GM12878 (cell line): ENCODE measurements at regions not wholly inside any gene's neighbourhood (a gene's known extent, or its start where the extent isn't known, plus 50 kb on each side); places are given as distances from the start of the nearest gene placed in this dataset.

Source experiments
- BACH1 ChIP-seq: fragments of 450-650 bp; IDR thresholded peaks from 2 replicates; pipeline ENCODE4 v1.6.1; 2017; ENCODE audit warnings: mild to moderate bottlenecking, borderline replicate concordance
- CEBPB ChIP-seq, 2 experiments: fragments of 150-350 bp in 1 of 2; IDR thresholded peaks; 2 replicates each; pipeline ENCODE4 v1.6.1; 2012 to 2014; ENCODE audit warnings: low read depth in 2 of 2, low read length in 2 of 2, borderline replicate concordance in 1 of 2, inconsistent platforms in 1 of 2
- E2F4 ChIP-seq: IDR thresholded peaks from 2 replicates; pipeline ENCODE4 v1.6.1; 2012; ENCODE audit warnings: low read depth, low read length, improper control_type of control experiment
- FOS ChIP-seq: IDR thresholded peaks from 3 replicates; pipeline ENCODE4 v1.6.1; 2011; ENCODE audit warnings: borderline replicate concordance; ENCODE audit not compliant: insufficient read length; ENCODE audit errors: extremely low read depth
- KLF5 ChIP-seq: fragments of 450-650 bp; IDR thresholded peaks from 2 replicates; pipeline ENCODE4 v1.6.1; 2014; ENCODE audit warnings: mild to moderate bottlenecking; ENCODE audit not compliant: partially characterized antibody
- MEF2A ChIP-seq: IDR thresholded peaks from 2 replicates; pipeline ENCODE4 v1.6.1; 2011; ENCODE audit warnings: low read depth, mild to moderate bottlenecking, low read length, moderate library complexity; ENCODE audit not compliant: insufficient read depth
- MLLT1 ChIP-seq: fragments of 450-650 bp; IDR thresholded peaks from 2 replicates; pipeline ENCODE4 v1.6.1; 2016; ENCODE audit warnings: mild to moderate bottlenecking
- MTA2 ChIP-seq: fragments of 450-650 bp; IDR thresholded peaks from 2 replicates; pipeline ENCODE4 v1.6.1; 2016; ENCODE audit warnings: low read depth, mild to moderate bottlenecking, moderate library complexity
- MXI1 ChIP-seq: fragments of 150-350 bp; IDR thresholded peaks from 2 replicates; pipeline ENCODE4 v1.6.1; 2011; ENCODE audit warnings: low read depth, mild to moderate bottlenecking, inconsistent platforms, low read length, improper control_type of control experiment
- NR2C2 ChIP-seq: IDR thresholded peaks from 2 replicates; pipeline ENCODE4 v1.6.1; 2011; ENCODE audit warnings: borderline replicate concordance, low read depth; ENCODE audit not compliant: control insufficient read depth, insufficient read length
- PAX8 ChIP-seq: fragments of 450-650 bp; IDR thresholded peaks from 2 replicates; pipeline ENCODE4 v1.6.1; 2017; ENCODE audit warnings: mild to moderate bottlenecking, moderate library complexity
- RELA ChIP-seq: fragments of 450-650 bp; IDR thresholded peaks from 2 replicates; pipeline ENCODE4 v1.8.0; 2014; ENCODE audit warnings: borderline replicate concordance; ENCODE audit not compliant: partially characterized antibody
- RUNX3 ChIP-seq: IDR thresholded peaks from 2 replicates; pipeline ENCODE4 v1.6.1; 2012; ENCODE audit warnings: low read length, inconsistent platforms
- SP1 ChIP-seq: IDR thresholded peaks from one replicate; pipeline ENCODE4 v1.6.1; 2011; ENCODE audit warnings: low read depth, low read length
- STAT3 ChIP-seq: IDR thresholded peaks from 2 replicates; pipeline ENCODE4 v1.6.1; 2011; ENCODE audit warnings: low read depth, low read length, improper control_type of control experiment
- SUPT20H ChIP-seq: IDR thresholded peaks from 2 replicates; pipeline ENCODE4 v1.6.1; 2011; ENCODE audit warnings: low read depth, mild to moderate bottlenecking, low read length, moderate library complexity, borderline replicate concordance; ENCODE audit not compliant: control insufficient read depth
- TARDBP ChIP-seq: IDR thresholded peaks from 2 replicates; pipeline ENCODE4 v1.6.1; 2016; ENCODE audit warnings: borderline replicate concordance
- ZBED1 ChIP-seq: IDR thresholded peaks from 2 replicates; pipeline ENCODE4 v1.6.1; 2016; ENCODE audit warnings: borderline replicate concordance
- ZBTB11 ChIP-seq: fragments of 450-650 bp; formaldehyde crosslinking; IDR thresholded peaks from 2 replicates; pipeline ENCODE4 v1.5.0; 2022; ENCODE audit warnings: mild to moderate bottlenecking, missing genetic modification characterization
- ZBTB4 ChIP-seq: fragments of 450-650 bp; formaldehyde crosslinking; IDR thresholded peaks from 2 replicates; pipeline ENCODE4 v1.4.0; 2022; ENCODE audit warnings: mild to moderate bottlenecking, moderate library complexity
- ZZZ3 ChIP-seq: IDR thresholded peaks from 2 replicates; pipeline ENCODE4 v1.6.1; 2011; ENCODE audit warnings: low read depth; ENCODE audit not compliant: control insufficient read depth, insufficient read length

GRCh38 chr17:77332981-77333685 lies 192.4 kb downstream of the SEC14L1 start (continued):
- TF ChIP-seq KLF5, result no peak
- TF ChIP-seq ZZZ3, result no peak
- no peak for TF ChIP-seq STAT3
- TF ChIP-seq E2F4, result no peak
- no peak for TF ChIP-seq ZBED1
- no peak for TF ChIP-seq MXI1
- peak; percentile 68 for TF ChIP-seq RUNX3
- TF ChIP-seq FOS, result no peak
- TF ChIP-seq ZBTB11, result no peak
- TF ChIP-seq PAX8, result no peak
- no peak for TF ChIP-seq SUPT20H
- no peak for TF ChIP-seq MEF2A
- no peak for TF ChIP-seq MLLT1
- no peak for TF ChIP-seq NR2C2
- no peak for TF ChIP-seq SP1
- TF ChIP-seq MTA2, result peak; percentile 58
- no peak for TF ChIP-seq CEBPB (IDR thresholded peaks at IDR 0.05; ENCODE audit: borderline replicate concordance in 1 of 2, low read depth in 2 of 2, low read length in 2 of 2)
- no peak for TF ChIP-seq RELA
- no peak for TF ChIP-seq BACH1
- TF ChIP-seq TARDBP, result no peak
- TF ChIP-seq ZBTB4 (CRISPR knock-in tag), result no peak
